ENCODE measurements at regions not wholly inside any gene's neighbourhood (a gene's known extent, or its start where the extent isn't known, plus 50 kb on each side); places are given as distances from the start of the nearest gene placed in this dataset.

DNA sequence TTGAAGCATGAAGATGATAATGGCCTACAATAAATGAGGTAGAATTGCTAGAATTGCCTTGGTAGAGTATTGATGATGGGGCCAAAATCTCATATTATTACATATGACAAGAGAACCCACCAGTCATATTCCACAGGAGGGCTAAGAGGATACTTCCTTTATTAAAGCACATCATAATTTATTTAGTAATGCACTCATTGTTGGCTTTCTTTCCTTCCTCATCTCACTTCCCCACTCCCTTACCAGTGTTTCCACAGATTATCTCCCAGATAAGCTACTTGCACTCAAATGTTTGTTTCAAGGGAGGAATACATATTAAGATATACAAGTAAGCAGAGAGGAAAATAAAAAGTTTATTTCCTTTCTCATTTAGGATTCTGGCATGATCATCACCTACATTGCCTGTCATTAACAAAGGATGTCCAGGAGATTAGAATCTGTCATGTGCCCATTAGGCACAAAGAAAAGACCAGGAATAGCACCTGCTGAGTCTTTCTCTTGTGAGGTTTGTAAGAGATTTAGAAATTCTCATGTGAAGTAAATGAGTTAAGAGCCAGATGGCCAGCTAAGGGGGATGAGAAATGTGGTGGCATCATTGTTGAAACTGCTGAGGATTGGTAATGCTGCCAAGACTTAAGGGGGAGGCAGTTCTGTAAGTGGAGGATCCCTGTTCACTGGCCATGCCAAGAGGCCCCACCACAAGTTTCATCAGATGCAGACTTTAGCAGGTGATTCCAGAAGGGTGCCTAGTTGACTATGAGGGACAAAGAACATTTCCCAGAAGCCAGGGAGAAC lies 52.4 kb upstream of the PRDM8 start:
- TF ChIP-seq PKNOX1 (IDR thresholded peaks at IDR 0.05): no peak
- TF ChIP-seq HDGF (IDR thresholded peaks at IDR 0.05; ENCODE audit: borderline replicate concordance): no peak
- no peak for TF ChIP-seq SUZ12 (IDR thresholded peaks at IDR 0.05)
- TF ChIP-seq ARNT (IDR thresholded peaks at IDR 0.05): no peak
- TF ChIP-seq SP1 (IDR thresholded peaks at IDR 0.05): no peak
- no peak for TF ChIP-seq FOXK2 (IDR thresholded peaks at IDR 0.05)
- TF ChIP-seq BHLHE40 (IDR thresholded peaks at IDR 0.05; ENCODE audit: borderline replicate concordance): no peak

Measured in HEK293T (cell line).